Neural crest cell (in vitro differentiated cells): ENCODE measurements at regions not wholly inside any gene's neighbourhood (a gene's known extent, or its start where the extent isn't known, plus 50 kb on each side); places are given as distances from the start of the nearest gene placed in this dataset.

Experiments used
- DNase-seq: peaks from one replicate; pipeline ENCODE4 v3.0.0; 2021; ENCODE audit warnings: low read depth, mixed read lengths, low spot score
- H3K27ac Mint-ChIP-seq: one replicate; pipeline ENCODE4 v1.8.0; 2021; ENCODE audit warnings: mild to moderate bottlenecking, mixed read lengths; ENCODE audit not compliant: unreplicated experiment
- H3K27me3 Mint-ChIP-seq: 2 replicates; pipeline ENCODE4 v1.8.0; 2021; ENCODE audit warnings: low read depth, mild to moderate bottlenecking, mixed read lengths
- H3K36me3 Mint-ChIP-seq: 2 replicates; pipeline ENCODE4 v1.8.0; 2021; ENCODE audit warnings: low read depth, mild to moderate bottlenecking, mixed read lengths
- H3K4me1 Mint-ChIP-seq: 2 replicates; pipeline ENCODE4 v1.8.0; 2021; ENCODE audit warnings: mixed read lengths
- H3K4me3 Mint-ChIP-seq: one replicate; pipeline ENCODE4 v1.8.0; 2021; ENCODE audit warnings: mild to moderate bottlenecking, mixed read lengths
- H3K9me3 Mint-ChIP-seq: 2 replicates; pipeline ENCODE4 v1.8.0; 2021; ENCODE audit warnings: mixed read lengths
- TF ChIP-seq, protein P1 (sequence below): fragments of 200-600 bp; sonication (generic); conservative IDR thresholded peaks from 2 replicates; pipeline ENCODE4 v1.5.0; 2021; ENCODE audit warnings: antibody characterized with exemption, mild to moderate bottlenecking

DNA sequence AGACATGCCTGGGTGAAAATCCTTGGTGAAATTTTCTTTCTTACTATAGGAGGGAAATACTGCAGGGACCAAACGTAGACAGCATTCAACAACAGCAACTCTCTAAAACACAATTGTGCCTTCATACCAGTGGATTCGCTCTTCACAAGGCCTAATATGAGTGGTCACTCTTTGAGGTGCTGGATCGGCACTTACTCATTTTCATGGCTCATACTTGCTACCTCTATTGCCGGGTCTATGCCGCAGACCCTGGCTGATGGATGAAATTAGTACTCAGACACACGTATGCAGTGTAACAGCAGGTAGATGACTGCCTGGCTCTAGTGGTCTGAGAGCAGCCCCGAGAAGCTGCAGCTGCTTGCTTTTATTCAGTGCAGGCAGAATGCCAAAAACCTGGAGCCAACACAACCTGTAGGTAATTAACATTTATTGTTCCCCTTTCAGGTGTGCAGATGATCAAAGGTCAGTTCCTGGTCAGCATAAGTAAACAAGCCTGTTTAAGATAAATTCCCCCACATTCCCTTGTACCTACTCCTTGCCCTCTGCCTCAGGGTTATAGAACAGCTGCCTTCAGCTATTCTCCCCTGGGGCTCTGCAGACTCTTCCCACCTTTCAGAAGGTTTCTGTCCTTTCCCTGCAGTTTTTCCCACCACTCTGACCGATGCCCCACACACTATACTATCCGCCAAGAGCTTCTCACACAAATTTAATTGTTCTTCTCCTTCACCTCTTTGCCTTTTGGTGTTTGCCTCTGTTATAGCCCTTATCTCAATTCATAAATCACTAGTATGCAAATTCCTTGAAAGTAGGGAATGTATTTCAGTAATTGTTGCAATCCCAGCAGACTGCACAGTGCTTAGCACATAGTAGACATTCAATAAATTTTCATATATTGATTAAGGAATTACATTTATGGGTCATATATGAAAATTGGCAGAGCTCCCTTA, 210.0 kb downstream of the SPANXN3 start:
- Mint-ChIP-seq H3K4me1 (no peaks in the 10 kb centered on the region), H3K36me3 (no peaks in the 10 kb centered on the region), H3K27ac (no peak overlapping the region), H3K9me3 (peaks cover 7% of the 10 kb centered on the region), H3K4me3 (no peak overlapping the region), H3K27me3 (no peaks in the 10 kb centered on the region)
- TF ChIP-seq, protein P1, sequence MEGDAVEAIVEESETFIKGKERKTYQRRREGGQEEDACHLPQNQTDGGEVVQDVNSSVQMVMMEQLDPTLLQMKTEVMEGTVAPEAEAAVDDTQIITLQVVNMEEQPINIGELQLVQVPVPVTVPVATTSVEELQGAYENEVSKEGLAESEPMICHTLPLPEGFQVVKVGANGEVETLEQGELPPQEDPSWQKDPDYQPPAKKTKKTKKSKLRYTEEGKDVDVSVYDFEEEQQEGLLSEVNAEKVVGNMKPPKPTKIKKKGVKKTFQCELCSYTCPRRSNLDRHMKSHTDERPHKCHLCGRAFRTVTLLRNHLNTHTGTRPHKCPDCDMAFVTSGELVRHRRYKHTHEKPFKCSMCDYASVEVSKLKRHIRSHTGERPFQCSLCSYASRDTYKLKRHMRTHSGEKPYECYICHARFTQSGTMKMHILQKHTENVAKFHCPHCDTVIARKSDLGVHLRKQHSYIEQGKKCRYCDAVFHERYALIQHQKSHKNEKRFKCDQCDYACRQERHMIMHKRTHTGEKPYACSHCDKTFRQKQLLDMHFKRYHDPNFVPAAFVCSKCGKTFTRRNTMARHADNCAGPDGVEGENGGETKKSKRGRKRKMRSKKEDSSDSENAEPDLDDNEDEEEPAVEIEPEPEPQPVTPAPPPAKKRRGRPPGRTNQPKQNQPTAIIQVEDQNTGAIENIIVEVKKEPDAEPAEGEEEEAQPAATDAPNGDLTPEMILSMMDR, result no peak
- no peak for DNase-seq

DNA sequence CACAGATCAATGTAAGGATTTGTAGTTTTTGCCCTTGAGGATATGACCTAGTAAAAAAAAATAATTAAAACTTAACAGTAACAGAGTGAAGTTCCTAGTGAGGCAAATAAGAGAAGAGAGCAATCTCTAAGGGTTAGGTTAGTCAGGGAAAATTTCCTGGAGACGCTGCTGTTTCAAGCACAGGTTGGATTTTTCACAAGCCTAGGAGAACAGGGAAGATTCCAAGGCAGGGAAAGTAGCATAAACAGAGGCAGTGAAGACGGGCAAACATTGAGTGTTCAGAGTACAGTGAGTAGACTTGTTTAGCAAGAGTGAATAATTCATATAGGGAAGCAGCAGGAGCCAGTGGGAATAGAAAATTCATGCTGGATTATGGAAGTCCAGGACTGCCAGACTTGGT, 212.8 kb downstream of the SPANXN3 start:
- no peak overlapping the region for H3K27ac Mint-ChIP-seq
- no peaks in the 10 kb centered on the region for H3K36me3 Mint-ChIP-seq
- no peaks in the 10 kb centered on the region for H3K4me1 Mint-ChIP-seq
- no peaks in the 10 kb centered on the region for H3K27me3 Mint-ChIP-seq
- H3K9me3 Mint-ChIP-seq, result peaks cover 9% of the 10 kb centered on the region
- TF ChIP-seq, protein P1, result no peak
- no peak overlapping the region for H3K4me3 Mint-ChIP-seq
- DNase-seq, result no peak

DNA sequence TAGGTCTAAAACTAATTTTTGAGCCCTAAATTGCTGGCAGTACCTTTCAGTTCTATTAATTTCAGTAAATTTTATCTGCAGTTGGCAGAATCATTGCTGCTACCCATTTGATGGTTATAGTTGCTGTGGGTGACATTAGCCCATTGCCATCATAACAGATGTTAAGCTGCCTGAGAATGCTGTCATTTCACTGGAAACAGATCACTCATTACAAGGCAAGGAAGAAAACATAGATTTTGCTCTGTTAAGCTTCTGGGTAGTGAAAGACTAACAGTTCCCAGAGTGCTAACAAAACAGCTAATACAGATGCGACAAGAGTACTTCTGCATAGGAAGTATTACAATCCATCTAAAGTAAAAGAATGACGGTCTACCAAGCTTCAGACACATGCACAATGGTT, 213.2 kb downstream of the SPANXN3 start:
- H3K27ac Mint-ChIP-seq, result no peak overlapping the region
- H3K9me3 Mint-ChIP-seq, result peaks cover 9% of the 10 kb centered on the region
- TF ChIP-seq, protein P1, result no peak
- H3K27me3 Mint-ChIP-seq, result no peaks in the 10 kb centered on the region
- DNase-seq, result no peak
- H3K4me3 Mint-ChIP-seq, result no peak overlapping the region
- no peaks in the 10 kb centered on the region for H3K4me1 Mint-ChIP-seq
- no peaks in the 10 kb centered on the region for H3K36me3 Mint-ChIP-seq

DNA sequence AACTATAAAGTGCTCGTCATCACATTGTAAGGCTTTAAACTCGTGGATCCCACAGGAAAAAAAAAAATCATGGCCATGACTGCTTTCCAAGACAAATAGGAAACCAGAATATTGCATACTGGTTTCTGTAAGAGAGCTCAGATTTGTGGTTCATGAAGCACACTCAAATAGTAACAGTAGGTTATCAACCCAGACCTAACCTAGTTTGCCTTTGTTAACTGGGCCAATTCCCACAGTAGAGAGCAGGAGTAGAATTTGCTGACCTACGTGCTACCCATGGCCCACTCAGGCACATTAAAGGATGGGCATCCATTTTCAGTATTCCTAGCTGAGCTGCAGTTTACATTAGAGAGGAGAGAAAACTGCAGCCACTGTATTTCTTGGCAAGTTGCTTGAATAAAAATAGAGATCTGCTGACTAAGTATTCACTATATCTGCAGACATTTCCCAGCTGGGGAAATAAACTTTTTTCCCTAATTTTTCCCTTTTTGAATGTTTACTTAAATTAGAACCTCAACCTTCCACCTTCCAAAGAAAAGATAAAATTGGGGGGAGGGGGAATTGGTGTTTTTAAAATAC, 218.5 kb downstream of the SPANXN3 start:
- Mint-ChIP-seq H3K36me3 (no peaks in the 10 kb centered on the region), H3K4me3 (no peak overlapping the region), H3K4me1 (peaks cover 8% of the 10 kb centered on the region), H3K27ac (no peak overlapping the region), H3K9me3 (peaks cover 15% of the 10 kb centered on the region), H3K27me3 (no peaks in the 10 kb centered on the region)
- DNase-seq, result no peak
- TF ChIP-seq, protein P1, result no peak

DNA sequence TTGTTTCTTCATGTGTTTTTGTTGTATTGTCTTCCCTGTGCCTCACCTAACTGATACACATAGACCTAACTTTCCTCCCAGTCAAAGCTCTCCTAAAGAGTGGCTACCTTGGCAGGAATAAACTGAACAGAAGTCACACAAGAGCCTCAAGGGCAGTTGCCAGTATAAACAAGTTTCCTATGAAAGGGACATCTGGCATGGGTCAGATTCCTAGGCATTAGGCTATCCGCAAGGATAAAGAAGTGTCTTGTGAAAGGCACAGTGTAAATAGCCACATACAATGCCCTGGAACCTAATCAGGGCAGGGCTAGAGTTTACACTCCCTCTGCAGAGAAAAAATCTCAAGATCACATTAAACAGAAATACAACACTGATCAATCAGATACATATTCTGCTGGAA, 220.8 kb downstream of the SPANXN3 start:
- Mint-ChIP-seq H3K4me1 (peaks cover 8% of the 10 kb centered on the region), H3K4me3 (no peak overlapping the region), H3K36me3 (no peaks in the 10 kb centered on the region), H3K9me3 (peaks cover 15% of the 10 kb centered on the region), H3K27me3 (no peaks in the 10 kb centered on the region), H3K27ac (no peak overlapping the region)
- no peak for DNase-seq
- TF ChIP-seq, protein P1, result no peak
